GM12873 (cell line): ENCODE measurements at regions not wholly inside any gene's neighbourhood (a gene's known extent, or its start where the extent isn't known, plus 50 kb on each side); places are given as distances from the start of the nearest gene placed in this dataset.

Experiments used
- CTCF ChIP-seq: IDR thresholded peaks from 2 replicates; pipeline ENCODE4 v1.5.1; 2012; ENCODE audit warnings: low read depth, mild to moderate bottlenecking, moderate library complexity, low read length, control low read depth; ENCODE audit not compliant: insufficient read depth; ENCODE audit errors: missing control alignments

- TF ChIP-seq CTCF: no peak
Measured at GRCh38 chr6:170066679-170067078, 224.2 kb downstream of the DLL1 start.

GRCh38 chr6:170063851-170064602, 226.9 kb downstream of the DLL1 start:
- TF ChIP-seq CTCF: no peak

GRCh38 chr6:170063431-170063830, 227.4 kb downstream of the DLL1 start:
- no peak for TF ChIP-seq CTCF

GRCh38 chr6:170062915-170063241, 228.0 kb downstream of the DLL1 start:
- no peak for TF ChIP-seq CTCF

- no peak for TF ChIP-seq CTCF
Measured at GRCh38 chr6:170062209-170062914, 228.5 kb downstream of the DLL1 start.

GRCh38 chr6:170058878-170059485, 231.9 kb downstream of the DLL1 start:
- no peak for TF ChIP-seq CTCF
